IPS-NIHi7 (cell line): ENCODE measurements at regions not wholly inside any gene's neighbourhood (a gene's known extent, or its start where the extent isn't known, plus 50 kb on each side); places are given as distances from the start of the nearest gene placed in this dataset.

Experiments
- DNase-seq: peaks from one replicate; pipeline ENCODE4 v3.0.0; 2012; ENCODE audit warnings: mixed read lengths; ENCODE audit errors: extremely low spot score

DNA sequence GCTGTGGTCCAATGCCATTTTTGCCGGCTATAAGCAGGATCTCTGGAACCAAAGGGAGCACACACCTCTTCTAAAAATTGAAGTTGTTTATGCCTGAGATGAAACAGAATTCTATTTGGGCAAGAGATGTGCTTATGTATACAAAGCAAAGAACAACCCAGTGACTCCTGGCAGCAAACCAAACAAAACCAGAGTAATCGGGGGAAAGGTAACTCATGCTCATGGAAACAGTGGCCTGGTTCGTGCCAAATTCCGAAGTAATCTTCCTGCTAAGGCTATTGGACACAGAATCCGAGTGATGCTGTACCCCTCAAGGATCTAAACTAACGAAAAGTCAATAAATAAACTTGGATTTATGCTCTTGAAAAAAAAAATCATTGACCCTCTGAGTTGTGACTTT, 178.7 kb downstream of the CEMIP2 start:
- DNase-seq, result no peak

DNA sequence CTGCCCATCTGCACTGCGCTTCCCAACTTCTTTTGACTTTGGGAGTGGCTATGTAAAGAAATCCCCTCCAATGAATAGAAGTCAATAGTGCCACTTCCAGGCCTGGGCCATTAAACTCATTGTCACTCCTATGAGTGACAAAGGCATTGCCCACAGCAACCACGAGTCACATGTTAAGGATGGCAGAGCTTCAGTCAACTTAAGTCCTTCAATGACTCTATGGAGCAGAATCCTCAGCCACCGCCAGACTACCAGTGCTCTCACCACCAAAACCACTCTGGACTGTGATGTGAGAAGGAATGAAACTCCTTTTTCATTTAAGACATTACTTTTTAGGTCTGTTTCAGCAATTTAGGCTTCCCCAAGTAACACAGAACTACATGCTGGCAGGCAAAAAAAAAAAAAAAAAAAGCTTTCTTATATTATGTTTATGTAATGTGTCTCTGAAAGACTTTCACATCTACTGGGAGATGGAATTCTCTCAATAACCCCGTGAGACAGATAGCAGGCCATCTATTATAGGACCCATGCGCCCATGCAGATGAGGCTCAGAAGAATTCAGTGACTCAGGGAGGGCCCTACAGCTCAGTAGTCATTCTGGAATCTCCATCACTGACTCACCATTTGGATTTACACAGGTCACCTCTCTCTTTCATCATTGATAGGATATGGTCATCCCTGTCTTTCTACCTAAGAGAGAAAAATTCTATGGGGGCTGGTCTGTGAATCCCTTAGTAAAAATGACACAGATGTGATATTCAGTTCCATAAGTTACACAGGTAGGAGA, 180.5 kb downstream of the CEMIP2 start:
- DNase-seq, result no peak

GRCh38 chr9:71583792-71584191, 184.5 kb downstream of the CEMIP2 start:
- peak; percentile 19 for DNase-seq

- DNase-seq, result no peak
These were observed 186.0 kb downstream of the CEMIP2 start for GRCh38 chr9:71582347-71582746.

DNA sequence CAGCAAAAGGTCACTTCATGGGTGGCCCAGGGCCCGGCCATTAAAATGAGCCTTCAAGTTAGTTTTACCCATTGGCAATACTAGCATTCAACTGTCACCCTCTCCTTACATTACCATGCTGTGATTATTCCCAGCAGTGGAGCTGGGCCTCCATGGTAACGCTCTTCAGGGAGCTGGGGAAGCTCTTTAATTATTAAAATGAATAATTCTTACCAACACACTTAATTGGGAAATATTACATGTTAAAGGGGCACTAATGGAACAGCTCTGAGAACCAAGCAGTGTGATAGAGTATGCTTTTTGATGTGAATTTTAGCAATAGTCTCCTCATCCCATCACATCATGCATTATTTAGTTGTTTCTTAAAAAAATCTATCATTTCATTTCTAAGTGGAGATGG, 187.2 kb downstream of the CEMIP2 start:
- no peak for DNase-seq

DNA sequence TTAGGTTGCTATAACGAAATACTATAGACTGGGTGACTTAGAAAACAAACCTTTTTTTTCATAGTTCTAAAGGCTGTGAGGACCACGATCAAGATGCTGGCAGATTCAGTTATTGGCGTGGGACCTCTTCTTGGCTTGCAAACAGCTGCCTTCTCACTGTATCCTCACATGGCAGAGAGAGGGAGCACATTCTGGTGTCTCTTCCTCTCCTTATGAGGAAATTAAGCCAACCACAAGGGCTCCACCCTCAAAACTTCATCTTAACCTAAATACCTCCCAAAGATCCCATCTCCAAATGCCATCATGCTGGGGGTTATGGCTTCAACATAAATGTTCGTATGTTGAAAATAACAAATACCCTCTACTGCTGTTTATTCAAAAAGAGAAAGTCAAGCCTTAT, 197.1 kb downstream of the CEMIP2 start:
- DNase-seq, result no peak

- DNase-seq, result no peak
These were observed 200.4 kb downstream of the CEMIP2 start for GRCh38 chr9:71567890-71568289.

DNA sequence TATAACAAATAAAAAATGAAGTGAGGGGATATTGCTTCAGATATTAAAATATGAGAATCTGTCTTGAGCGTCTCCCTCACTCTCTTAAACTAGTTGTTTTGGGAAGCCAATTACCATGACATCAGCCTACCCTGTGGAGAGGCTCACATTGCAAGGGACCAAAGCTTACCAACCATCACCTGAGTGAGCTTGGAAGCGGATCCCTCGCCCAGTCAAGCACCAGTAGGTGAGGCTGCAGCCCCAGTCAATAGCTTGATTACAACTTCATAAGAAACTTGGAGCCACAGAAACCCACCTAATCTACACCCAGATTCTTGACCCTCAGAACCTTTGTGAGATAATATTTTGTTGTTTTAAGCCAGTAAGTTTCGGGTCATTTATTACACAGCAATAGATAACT, 206.2 kb downstream of the CEMIP2 start:
- DNase-seq, result peak; percentile 36

- DNase-seq, result no peak
These were observed 211.0 kb downstream of the CEMIP2 start for GRCh38 chr9:71557310-71557709.

DNA sequence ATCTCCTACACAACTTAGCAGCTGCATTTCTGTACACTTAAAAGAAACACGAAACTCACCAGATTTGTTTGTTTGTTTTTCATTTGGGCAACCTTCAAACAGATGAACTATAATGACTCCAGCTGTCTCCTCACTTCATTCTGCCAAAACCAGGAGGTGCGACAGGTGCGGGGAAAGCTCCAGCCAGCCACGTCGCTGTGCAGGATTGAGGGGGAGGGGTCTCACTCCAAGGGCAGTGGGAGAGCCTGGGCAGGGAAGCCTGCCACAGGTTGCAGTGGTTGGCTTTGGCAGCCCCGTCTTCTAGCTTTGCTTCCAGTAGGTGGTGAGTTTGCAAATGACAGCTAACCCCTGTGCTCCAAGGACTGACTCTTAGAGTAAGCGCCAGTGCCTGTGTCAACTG, 215.8 kb downstream of the CEMIP2 start:
- DNase-seq, result peak; percentile 57

- no peak for DNase-seq
These were observed 219.3 kb downstream of the CEMIP2 start for GRCh38 chr9:71549023-71549422.

- no peak for DNase-seq
These were observed 223.8 kb downstream of the CEMIP2 start for GRCh38 chr9:71544464-71544863.

GRCh38 chr9:71541436-71541835, 226.9 kb downstream of the CEMIP2 start:
- DNase-seq, result no peak

GRCh38 chr9:71524996-71525580, 243.2 kb downstream of the CEMIP2 start:
- no peak for DNase-seq

- no peak for DNase-seq
These were observed 243.8 kb downstream of the CEMIP2 start for GRCh38 chr9:71524516-71524915.

GRCh38 chr9:71521132-71521531, 247.2 kb downstream of the CEMIP2 start:
- DNase-seq, result no peak

DNA sequence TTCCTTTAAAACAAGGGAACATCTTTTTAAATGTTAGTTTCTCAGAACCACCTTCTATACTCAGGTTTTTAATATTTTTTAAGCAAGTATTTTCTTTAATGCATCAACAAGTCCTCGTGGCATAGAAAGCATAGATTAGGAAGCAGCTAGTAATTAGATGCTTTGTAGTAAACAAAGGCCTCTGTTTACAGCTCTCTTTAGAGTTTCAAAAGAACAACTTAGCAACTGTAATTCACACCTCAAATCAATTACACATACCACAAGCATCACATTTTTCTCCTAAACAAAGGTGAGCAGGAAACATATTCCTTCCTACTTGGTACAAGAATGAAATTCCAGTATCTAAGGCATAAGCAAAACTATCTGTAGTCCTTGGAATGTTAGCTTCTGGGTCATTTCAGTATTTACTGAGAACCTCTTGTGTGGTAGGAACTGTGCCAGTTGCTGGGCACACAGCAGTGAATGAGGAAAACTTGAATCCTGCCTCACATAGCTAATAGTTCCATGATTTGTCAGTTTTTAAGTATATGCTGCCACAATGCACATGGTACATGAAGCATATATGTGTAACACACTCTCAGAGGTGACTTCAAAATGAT, 249.1 kb downstream of the CEMIP2 start:
- no peak for DNase-seq

DNA sequence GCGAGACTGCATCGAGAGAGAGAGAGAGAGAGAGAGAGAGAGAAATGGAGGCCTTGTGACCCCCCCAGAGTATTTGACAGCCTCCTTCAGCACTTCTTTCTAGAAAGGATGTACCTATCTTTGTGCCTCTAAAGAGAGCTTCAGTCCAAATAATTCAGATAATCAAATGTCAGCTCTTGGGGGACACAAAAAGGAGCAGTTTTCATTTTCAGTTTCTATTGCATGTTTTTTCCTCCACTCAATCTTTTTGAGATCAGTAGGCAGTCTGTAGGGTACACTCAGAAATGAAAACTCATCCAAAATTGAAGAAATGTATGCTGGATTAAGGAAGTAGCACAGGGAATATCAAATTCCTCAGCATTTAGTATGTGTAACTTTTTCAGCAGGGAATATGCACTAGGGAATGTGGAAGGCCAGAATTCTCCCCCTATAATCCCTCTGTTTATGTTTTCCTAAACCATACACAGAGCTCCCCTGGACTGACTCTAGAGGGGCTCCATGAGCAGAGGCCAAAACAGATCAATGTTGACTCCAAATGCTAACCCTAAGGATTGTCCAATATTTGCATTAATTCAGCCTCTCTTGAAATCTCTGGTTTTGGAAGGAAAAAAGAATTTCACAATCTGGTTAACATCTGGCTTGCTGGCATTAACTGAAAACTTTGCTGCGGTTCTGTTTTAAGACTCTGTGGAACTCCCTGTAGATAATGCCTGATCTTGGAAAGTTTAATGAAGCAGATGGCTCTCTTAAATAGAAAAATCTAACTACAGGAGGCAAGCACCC, 250.1 kb downstream of the CEMIP2 start:
- no peak for DNase-seq

DNA sequence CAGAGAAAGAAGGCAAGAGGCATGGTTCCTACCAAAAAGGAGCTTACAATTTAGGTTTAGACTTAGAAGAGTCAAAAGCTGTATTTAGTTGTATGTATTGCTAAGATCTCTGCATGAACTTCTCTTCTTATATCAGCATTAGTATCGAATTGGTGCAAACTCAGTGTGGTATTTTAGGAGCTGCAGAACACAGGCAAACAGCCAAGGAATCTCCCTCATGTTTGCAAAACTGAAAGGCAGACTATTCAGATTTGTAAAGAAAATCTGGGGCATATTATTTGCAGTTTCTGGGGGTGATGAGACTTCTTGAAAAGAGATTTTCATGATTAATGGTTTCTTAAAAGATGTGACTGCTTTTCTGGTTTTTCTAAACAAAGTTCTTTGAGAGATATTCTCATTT, 252.7 kb downstream of the CEMIP2 start:
- DNase-seq, result no peak

DNA sequence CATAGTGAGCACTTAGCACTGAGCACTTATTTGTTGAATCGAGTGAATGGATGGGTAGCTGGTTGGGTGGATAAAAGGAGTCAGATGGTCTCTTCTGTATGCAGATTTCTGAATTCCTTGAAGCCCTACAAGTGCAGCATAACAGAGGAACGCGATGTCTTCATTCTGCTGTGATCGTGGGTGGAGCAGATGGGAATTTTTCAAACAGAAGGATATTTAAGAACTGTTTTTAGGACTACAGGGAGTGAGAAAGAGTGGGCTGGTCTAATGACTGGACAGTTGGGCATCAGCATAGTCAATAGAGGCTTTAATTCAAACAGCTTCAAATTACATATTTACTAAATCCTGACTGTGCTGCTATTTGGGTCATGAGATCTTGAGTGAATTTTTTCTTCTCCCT, 253.2 kb downstream of the CEMIP2 start:
- no peak for DNase-seq

DNA sequence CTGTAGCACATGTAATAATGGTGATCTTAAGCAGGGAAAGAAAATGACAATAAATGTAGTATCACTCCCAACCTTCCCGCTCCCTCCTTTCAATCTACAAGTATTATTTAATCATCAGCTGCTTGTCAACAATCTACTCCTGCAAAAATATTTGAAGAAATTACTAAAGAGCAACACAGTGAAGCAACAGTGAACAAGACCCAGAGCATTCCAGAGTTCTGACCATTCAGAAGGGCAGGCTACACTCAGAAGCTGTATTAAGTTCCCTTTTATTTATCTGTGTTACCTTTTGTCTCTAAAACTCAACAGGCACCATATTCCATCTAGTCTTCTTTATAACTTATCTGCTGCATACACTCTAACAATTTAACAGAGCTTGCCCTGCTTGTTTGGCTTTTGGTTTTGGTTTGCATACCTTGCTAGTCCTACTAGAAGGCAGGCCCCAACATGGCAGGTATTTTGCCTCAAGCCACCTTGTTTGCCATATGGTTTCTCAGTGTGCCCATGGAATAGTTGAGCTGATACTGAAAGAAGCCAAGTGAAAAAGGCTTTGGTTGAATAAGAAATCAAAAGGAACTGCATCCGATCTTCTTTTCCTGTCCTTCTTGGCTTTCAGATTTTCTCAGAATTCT, 253.9 kb downstream of the CEMIP2 start:
- DNase-seq, result no peak

DNA sequence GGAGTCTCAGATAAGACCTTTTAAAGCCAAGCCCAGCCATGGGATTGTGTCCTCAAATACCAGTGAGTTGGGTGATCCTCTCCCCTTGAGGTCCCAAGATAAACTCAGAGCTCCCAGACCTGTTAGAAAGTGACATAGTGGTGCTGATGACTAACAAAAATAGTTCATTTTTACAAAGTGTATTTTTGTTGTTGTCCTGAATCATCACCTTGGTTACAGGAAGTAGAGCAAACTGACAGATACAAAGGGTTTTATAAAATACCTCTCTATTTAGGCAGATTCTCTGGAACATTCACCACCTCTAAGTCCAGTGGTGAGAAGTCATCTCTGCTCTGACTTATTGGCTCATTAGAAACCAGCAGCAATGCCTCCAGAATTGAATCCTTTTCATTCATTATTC, 259.3 kb downstream of the CEMIP2 start:
- DNase-seq, result no peak
